ENCODE measurements at regions not wholly inside any gene's neighbourhood (a gene's known extent, or its start where the extent isn't known, plus 50 kb on each side); places are given as distances from the start of the nearest gene placed in this dataset.

- no peak for TF ChIP-seq CTCF (IDR thresholded peaks at IDR 0.05; ENCODE audit: insufficient read depth, low read depth, low read length, missing control alignments)
- no peak for DNase-seq (ENCODE audit: low read depth)
- H3K4me3 ChIP-seq (ENCODE audit: low read depth, low read length) = no peak overlapping the region
Observed at GRCh38 chr12:58529114-58529665, 391.1 kb downstream of the LRIG3 start.

- DNase-seq (ENCODE audit: low read depth) = no peak
- no peak for TF ChIP-seq CTCF (IDR thresholded peaks at IDR 0.05; ENCODE audit: insufficient read depth, low read depth, low read length, missing control alignments)
- no peak overlapping the region for H3K4me3 ChIP-seq (ENCODE audit: low read depth, low read length)
Observed at GRCh38 chr12:58529897-58530741, 390.2 kb downstream of the LRIG3 start.

GRCh38 chr12:58530742-58531062 is 389.6 kb downstream of the LRIG3 start:
- DNase-seq (ENCODE audit: low read depth) = no peak

GRCh38 chr12:58532855-58533608 is 387.3 kb downstream of the LRIG3 start:
- DNase-seq (ENCODE audit: low read depth) = no peak
- H3K4me3 ChIP-seq (ENCODE audit: low read depth, low read length) = no peak overlapping the region

More at GRCh38 chr12:58530742-58531062, 389.6 kb downstream of the LRIG3 start:
- no peak overlapping the region for H3K4me3 ChIP-seq (ENCODE audit: low read depth, low read length)
- no peak for TF ChIP-seq CTCF (IDR thresholded peaks at IDR 0.05; ENCODE audit: insufficient read depth, low read depth, low read length, missing control alignments)

GRCh38 chr12:58533652-58534051 is 386.7 kb downstream of the LRIG3 start:
- DNase-seq (ENCODE audit: low read depth) = no peak
- H3K4me3 ChIP-seq (ENCODE audit: low read depth, low read length) = no peak overlapping the region
- no peak for TF ChIP-seq CTCF (IDR thresholded peaks at IDR 0.05; ENCODE audit: insufficient read depth, low read depth, low read length, missing control alignments)

More at GRCh38 chr12:58532855-58533608, 387.3 kb downstream of the LRIG3 start:
- no peak for TF ChIP-seq CTCF (IDR thresholded peaks at IDR 0.05; ENCODE audit: insufficient read depth, low read depth, low read length, missing control alignments)

GRCh38 chr12:58537278-58537677 is 383.0 kb downstream of the LRIG3 start:
- TF ChIP-seq CTCF (IDR thresholded peaks at IDR 0.05; ENCODE audit: insufficient read depth, low read depth, low read length, missing control alignments) = no peak
- no peak overlapping the region for H3K4me3 ChIP-seq (ENCODE audit: low read depth, low read length)
- DNase-seq (ENCODE audit: low read depth) = no peak

Data from GM12865 (cell line).